Erythroblast (primary cell): ENCODE measurements at regions not wholly inside any gene's neighbourhood (a gene's known extent, or its start where the extent isn't known, plus 50 kb on each side); places are given as distances from the start of the nearest gene placed in this dataset.

Source experiments
- GATA1 ChIP-seq: IDR thresholded peaks from 2 replicates; pipeline ENCODE4 v1.6.1; 2011; ENCODE audit warnings: low read depth, mild to moderate bottlenecking, control low read depth, low read length, moderate library complexity
- POLR2A ChIP-seq: IDR thresholded peaks from 2 replicates; pipeline ENCODE4 v1.6.1; 2011; ENCODE audit warnings: mild to moderate bottlenecking, low read length

- TF ChIP-seq POLR2A, result no peak
- TF ChIP-seq GATA1, result no peak
These were observed 459.5 kb downstream of the OCA2 start for GRCh38 chr15:27639595-27639994.
